Medulla oblongata (tissue), 1 donor: ENCODE measurements at regions not wholly inside any gene's neighbourhood (a gene's known extent, or its start where the extent isn't known, plus 50 kb on each side); places are given as distances from the start of the nearest gene placed in this dataset.
"Not testable (repeated sequence)": the region's sequence is repeated elsewhere in the genome, so short reads cannot be mapped to it uniquely, and the experiment has no call there.

Experiments used
- DNase-seq: peaks from one replicate; pipeline ENCODE4 v3.0.0-alpha.2; 2015; ENCODE audit errors: extremely low spot score

- DNase-seq: no peak
Observed at GRCh38 chr9:32886021-32886420, 102.7 kb downstream of the TMEM215 start.

- DNase-seq: not testable (repeated sequence)
Observed at GRCh38 chr9:32894485-32894884, 106.9 kb downstream of the APTX start.

- no peak for DNase-seq
Observed at GRCh38 chr9:32899181-32899580, 102.2 kb downstream of the APTX start.

- DNase-seq: no peak
Observed at GRCh38 chr9:32899761-32900160, 101.7 kb downstream of the APTX start.

- peak; percentile 40 for DNase-seq
Observed at GRCh38 chr9:32906213-32906612, 95.2 kb downstream of the APTX start.

GRCh38 chr9:32915802-32916201 lies 85.6 kb downstream of the APTX start:
- no peak for DNase-seq

- DNase-seq: no peak
Observed at GRCh38 chr9:32918628-32919027, 82.8 kb downstream of the APTX start.
